GM23248 (cell line): ENCODE measurements at regions not wholly inside any gene's neighbourhood (a gene's known extent, or its start where the extent isn't known, plus 50 kb on each side); places are given as distances from the start of the nearest gene placed in this dataset.

Source experiments
- EZH2 ChIP-seq: fragments of 200-600 bp; sonication (generic); IDR thresholded peaks from 2 replicates; pipeline ENCODE4 v1.6.1; 2018; ENCODE audit warnings: antibody characterized with exemption, mild to moderate bottlenecking; ENCODE audit not compliant: insufficient read depth, poor library complexity, severe bottlenecking
- EZH2phosphoT487 ChIP-seq: fragments of 200-600 bp; sonication (generic); IDR thresholded peaks from 2 replicates; pipeline ENCODE4 v1.6.1; 2018; ENCODE audit warnings: antibody characterized with exemption, moderate library complexity, mild to moderate bottlenecking, low read depth; ENCODE audit not compliant: insufficient read depth

- no peak for TF ChIP-seq EZH2phosphoT487
- TF ChIP-seq EZH2 = no peak
These were observed 184.3 kb downstream of the THBS2 start for GRCh38 chr6:169069356-169069755.
